ENCODE measurements at regions not wholly inside any gene's neighbourhood (a gene's known extent, or its start where the extent isn't known, plus 50 kb on each side); places are given as distances from the start of the nearest gene placed in this dataset.

GRCh38 chr13:84553227-84553626 lies 671.0 kb upstream of the SLITRK1 start:
- TF ChIP-seq POLR2A (IDR thresholded peaks at IDR 0.05; ENCODE audit: low read length) (no peak), GATA1 (IDR thresholded peaks at IDR 0.05; ENCODE audit: low read depth, low read length) (no peak)

Data from erythroblast (primary cell).